ENCODE measurements at regions not wholly inside any gene's neighbourhood (a gene's known extent, or its start where the extent isn't known, plus 50 kb on each side); places are given as distances from the start of the nearest gene placed in this dataset.

DNA sequence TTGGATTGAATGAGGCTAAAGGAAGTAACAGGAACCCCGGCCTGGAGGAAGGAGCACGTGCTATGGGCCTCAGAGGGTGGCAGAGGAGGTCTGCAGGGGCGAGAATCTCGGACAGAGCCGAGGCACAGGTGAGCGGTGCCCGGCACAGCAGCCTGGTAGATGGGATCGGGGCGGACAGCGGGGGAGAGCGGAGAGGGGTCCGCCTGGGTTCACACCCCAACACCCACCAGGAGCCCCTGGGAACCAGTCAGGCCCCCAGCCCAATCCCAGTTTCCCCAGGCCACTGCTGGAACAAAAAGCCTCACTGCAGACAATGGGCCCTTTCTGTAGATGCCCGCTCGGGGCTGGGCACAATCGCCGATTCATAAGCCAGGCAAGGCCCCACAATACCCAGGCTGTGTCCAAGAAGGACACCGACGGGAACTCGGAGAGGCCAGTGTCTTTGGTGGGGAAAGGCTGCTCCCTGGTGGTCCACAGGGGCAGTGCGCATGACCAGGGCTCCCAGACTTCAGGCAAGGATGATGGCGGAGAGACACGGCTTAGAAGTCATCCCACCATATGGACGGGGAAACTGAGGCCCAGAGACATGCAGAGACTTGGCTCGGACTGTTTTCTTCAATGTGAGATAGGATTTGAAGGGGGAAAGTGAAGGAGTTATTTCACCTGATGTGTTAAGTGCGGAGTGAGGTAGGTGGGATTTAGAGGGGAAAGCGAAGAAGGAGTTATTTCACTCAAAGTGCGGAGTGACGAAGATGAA is 106.9 kb upstream of the GPR26 start:
- DNase-seq (ENCODE audit: low read depth), result peak; percentile 57

DNA sequence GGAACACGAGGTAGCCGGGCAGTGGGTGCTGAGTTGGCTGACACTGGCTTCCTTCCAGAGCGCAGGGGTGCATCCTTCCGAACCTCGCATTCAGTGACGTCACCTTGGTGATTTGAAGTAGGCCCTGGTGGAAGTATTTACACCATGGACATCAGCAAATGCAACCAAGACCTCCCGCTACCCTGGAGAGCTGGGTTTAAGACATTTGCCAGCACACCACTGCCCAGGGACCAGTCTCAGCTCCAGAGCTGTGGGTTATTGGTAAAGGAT is 106.4 kb upstream of the GPR26 start:
- no peak for DNase-seq (ENCODE audit: low read depth)

DNA sequence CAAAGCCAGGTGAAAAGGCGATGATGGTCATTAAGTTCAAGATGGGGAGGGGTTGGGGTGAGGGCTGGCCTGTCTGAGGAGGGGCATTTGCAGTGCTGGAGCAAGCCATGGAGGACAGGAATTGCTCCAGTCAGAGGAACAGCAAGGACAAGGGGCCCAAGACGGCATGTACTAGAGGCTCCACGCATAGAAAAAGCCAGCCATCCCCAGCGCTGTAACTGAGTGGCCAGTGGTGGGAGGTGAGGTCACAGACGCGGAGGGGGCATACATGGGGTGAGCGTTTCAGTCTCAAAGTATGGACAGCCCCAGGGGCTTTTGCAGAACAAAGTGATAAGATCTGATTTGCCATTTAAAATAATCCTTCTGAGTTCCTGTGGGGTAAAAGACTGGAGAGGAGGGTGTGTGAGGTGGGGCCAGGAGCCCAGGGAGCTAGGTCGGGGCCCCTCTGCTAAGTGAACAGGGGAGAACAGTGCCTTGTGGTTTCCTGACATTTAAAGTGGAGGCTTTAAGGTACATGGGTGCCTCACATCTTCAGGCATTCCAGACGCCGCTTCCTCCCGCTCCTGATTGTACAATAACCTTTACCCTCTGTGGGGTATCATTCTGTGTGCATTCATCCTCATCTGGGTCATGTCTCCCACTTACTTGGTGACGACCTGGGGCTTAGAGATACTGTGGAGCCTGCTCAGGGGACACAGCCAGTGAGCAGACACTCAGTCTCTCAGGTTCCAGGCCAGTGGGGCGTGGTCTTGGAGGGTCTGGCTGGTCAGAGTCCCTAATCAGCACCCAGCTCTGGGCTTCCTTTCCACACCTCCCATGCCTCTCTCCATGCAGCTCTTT is 105.6 kb upstream of the GPR26 start:
- DNase-seq (ENCODE audit: low read depth), result no peak

DNA sequence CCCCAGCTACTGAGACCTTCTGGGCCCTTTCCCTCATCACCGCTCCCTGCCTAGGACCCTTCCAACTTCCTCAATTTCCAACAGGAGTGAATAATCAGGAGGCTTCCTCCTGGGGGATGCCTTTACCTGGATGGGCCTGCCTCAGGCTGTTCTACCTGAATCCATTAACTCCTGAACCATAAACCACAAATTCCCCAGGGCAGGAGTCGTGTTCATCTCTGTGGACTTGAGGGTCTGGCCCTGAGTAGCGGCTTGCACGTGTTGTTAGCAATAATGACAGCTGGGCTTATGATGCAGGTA is 105.1 kb upstream of the GPR26 start:
- no peak for DNase-seq (ENCODE audit: low read depth)

DNA sequence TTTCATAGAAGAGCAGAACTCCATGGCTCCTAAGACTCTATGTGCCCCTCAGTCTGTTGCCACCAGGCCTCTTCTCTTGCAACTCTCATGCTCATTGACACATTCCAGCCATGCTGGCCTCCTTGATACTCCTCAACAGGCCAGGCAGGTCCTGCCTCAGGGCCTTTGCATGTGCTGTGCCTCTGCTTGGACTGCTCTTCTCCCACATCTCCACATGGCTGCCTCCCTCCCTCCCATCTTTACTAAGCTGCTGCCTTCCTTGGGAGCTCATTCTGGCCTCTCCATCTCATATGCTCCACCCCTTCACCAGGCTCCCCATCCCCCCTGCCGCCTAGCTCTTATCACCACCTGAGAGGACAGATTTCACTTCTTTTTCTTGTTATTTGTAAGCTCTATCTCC is 103.8 kb upstream of the GPR26 start:
- DNase-seq (ENCODE audit: low read depth), result no peak

DNA sequence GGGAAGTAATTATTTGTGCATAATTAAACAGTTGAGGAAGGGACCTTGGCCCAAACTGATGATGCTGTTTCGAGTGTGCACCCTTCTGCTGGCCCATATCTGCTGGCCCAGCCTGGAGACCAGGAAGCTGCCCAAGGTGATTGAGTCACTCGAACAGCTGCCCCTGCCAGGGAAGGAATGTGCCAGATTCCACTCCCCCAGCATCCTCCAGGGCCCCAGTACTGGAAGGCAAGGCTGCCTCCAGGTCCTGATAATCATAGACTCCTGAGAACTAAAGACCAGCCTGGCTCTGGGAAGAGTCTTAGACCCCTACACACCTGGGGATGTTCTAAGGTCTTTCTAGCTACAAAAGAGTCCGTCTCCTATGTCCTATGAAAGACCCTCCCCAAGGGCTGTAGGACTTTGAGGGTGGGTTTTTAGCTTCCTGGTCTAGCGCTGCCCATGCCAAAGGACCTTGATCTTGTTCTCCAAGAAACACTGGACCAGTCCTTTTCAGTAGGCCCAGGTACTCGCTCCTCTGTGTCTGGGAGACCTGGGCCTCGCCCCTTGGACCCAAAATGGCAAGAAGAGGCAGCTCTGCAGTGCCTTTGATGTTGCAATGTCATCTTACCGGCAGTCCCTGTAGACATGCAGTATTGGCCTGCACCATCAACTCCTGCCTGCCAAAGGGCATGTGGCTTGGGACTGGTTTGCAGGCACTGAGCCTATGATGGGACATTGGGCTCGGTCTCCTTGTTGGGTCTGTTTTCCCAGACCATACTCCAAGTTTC is 103.2 kb upstream of the GPR26 start:
- no peak for DNase-seq (ENCODE audit: low read depth)

DNA sequence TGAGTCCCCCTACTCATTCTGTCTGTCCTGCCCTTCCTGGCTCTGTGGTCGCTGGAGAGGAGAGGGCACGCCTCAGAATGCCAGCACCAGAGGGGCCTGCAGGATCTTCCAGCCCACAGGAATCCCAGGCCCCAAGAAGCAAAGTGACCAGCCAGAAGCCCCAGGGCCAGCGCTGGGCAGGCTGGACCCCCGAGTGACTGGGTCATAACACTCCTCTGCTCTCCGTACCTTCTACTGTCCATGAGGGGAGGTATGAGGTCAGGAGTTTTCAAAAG is 102.6 kb upstream of the GPR26 start:
- DNase-seq (ENCODE audit: low read depth), result no peak

DNA sequence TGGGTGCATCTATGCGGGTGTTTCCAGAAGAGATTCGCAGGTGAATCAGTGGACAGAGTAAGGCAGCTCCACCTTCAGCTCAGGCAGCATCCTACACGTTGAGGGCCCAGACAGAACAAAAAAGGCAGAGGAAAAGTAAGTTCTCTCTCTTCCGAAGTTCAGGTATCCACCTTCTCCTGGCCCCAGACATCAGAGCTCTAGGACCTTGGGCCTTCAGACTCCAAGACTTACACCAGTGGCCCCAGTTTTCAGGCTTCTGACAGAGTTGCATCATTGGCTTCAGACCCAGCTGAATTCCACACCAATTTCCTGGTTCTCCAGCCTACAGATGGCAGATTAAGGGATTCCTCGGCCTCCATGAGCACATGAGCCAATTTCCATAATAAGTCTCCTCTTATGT is 102.2 kb upstream of the GPR26 start:
- no peak for DNase-seq (ENCODE audit: low read depth)

DNA sequence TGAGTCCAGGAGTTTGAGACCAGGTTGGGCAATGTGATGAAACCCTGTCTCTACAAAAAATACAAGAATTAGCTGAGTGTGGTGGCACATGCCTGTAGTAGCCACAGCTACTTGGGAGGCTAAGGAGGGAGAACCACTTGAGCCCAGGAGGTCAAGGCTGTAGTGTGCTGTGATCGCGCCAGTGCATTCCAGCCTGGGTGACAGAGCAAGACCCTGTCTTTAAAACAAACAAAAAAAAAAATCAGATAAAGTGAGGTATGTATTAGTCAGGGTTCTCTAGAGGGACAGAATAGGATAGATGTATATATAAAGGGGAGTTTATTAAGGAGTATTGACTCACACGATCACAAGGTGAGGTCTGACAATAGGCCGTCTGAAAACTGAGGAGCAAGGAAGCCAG is 101.5 kb upstream of the GPR26 start:
- DNase-seq (ENCODE audit: low read depth), result no peak

DNA sequence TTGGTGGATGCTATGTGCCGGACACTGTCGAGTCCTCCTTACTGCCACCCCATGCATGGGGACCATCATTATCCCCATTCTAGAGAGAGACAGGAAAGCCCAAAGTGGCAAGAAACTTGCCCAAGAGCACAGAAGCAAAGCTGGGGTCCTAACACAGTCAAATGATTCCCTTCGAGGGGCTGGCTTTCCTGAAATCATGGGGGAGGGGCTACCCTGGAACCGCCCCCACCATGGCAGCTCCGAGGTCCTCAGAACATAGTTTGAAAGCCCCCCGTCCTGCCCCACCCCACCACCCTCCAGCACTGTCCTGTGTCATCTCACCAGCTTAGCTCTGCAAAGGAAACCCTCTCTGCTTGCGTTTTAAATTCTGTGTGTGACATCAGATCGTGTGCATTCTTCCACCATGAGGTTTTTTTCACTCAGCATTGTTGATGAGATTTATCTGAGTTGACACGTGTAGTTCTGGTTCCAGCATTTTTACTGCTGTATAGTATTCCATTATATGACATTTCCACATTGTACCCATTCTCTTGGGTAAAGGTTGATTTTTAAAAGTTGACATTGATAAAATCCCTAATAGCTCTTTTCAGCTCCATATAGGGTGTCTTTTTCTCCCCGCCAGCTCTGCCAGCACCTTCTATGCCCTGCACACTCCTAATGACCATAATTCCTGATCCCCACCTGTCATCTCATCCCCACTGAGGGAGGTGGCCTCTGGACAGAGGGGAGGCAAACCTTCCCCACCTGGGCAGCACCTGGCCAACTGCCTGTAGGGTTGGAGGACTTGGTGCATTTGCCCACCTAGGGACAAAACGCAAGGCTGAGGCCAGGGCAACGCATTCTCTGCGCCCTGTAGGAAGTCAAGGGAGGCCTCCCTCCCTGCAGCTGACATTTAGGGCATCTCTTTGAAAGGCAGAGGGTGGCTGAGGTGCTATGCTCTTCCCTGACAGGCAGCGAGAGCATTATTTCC is 100.2 kb upstream of the GPR26 start:
- no peak for DNase-seq (ENCODE audit: low read depth)

DNA sequence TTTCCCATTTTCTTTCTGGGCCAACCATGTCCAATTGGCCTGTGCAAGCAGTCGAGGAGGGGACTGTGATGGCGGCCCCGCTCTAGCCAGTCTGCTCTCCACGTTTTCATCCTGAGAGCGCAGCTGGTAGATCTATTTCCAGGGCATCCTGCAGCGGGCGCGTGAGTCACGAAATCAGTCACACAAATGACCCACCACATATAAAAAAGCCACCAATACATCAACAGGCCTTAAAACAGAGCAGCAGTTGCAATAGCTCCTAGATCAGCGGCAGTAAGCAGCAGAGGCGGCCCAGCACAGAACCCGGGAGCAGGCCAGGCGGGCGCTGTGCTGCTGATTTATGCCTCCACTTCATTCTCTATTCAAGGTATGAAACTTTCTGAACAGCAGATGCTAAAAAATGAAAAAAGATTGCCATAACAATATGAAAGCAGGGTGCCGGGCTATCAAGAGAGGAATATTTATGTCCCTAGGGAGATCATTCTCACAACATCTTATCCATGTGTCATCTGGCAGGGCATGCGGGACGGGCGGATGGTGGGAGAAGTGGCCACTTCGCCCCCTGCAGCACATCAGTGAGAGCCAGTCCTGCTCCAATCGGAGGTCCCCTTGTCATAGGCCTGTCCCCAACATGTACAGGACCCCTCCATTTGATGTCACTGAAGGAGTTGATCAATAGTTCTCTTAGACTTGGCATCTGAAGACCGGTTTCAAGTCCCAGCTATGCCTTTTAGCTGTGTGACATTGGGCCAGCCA is 98.0 kb upstream of the GPR26 start:
- no peak for DNase-seq (ENCODE audit: low read depth)

DNA sequence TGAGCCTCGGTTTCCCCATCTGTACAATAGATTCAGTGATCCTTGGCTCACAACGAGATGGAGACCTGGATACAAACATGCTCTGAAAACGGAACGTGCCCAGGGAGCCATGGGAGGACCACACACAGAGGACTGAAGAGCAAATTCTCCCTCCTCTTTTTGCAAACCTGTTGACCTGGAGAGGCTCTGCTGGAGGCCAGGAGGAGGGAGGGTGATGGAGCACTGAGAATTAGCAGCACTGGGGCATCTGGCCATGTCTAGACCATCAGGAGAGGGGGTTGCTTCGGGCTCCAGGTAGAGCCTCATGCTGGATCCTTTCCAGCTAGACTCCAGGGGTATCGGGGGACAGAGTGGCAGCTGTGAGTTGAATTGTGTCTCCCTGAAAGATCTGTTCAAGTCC is 97.4 kb upstream of the GPR26 start:
- no peak for DNase-seq (ENCODE audit: low read depth)

DNA sequence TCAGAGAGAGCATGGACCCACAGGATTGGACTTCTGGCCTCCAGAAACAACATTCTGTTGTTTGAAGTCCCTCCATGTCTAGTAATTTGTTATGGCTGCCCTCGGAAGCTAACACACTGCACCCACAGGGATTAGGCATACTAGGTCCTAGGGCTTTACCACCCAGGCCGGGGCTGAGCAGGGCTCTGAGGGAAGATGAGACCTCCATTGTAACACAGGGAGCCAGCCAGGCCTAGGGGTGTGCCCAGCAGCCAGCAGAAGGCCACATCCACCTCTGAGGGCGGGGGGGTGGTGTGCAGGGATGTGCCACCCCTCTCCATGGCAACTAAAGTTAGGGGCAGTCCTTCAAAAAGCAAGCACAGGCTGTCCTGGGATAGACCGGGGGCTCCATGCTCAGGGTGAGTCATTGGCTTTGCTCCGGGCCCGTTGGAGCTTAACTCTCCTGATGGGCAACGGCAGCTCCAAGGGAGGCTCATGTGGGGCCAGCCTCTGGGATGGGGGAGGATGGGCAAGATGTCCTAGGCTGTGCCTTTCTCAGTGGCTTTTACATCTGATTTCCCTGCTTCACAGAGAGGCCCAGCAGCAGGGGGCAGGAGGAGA is 96.6 kb upstream of the GPR26 start:
- DNase-seq (ENCODE audit: low read depth), result no peak

DNA sequence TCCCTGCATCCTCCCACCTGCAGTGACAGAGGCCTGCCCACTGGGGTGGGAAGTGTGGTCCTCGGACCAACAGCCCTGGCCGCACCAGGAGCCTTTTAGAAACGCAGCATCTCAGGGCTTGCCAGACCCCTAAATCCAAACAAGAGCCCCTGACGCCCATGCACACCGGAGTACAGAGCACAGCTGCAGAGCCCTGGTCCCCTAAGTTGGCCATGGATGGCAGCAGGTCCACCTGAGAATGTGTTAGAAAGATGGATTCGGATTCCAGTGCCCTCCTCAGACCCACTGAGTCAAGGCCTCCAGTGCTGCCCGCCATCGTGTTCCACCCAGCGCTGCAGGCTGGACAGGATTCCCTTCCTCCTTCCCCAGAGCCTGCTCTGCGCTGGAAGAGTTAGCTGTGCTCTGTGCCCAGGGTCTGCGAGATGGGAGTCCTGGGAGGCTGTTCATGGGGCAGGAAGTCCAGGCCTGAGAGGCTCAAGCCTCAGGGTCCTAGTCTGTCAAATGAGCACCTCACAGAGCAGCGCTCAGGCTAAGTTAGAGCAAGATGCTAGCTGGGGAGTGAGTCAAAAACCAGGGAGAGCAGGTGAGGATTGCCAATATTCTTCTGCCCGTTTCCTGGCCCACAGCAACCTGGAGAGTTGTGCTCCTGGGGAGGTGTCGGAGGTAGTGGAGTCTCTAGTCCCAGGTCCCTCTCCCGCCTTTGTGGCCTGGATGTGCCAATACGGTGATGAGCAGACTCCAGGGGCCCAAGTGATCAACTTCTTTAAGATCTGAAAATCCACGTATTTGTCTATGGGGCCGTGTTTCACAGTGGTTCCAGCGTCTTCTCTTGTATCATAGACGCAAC is 95.9 kb upstream of the GPR26 start:
- no peak for DNase-seq (ENCODE audit: low read depth)

DNA sequence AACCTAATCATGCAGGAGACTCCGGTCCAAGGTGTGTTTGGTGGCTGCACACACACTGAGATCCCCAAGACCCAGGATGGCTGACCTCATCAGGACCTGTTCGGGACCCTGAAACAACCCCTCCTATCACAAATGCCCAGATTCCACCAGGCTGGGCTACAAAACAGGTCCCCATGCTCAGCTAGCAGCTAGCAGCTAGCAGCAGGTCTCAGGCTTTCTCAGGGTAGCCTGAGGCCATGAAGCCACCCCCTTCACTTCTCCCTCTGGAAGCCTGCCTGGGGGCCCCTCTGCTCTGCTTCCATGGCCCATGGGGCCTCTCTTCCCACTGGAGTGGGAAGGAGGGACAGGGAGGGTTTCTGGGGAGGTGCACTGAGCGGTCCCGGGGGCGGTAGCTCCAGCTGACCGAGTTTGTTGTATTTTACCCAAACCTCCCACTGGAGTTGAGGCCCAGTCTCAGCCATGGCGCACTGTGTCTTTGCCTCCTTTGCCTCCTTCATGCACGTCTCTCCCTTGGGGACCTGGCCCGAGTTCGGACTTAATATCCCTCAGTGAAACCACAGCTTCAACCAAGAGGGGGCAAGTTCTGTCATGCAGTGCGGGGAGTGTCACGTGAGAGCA is 95.1 kb upstream of the GPR26 start:
- no peak for DNase-seq (ENCODE audit: low read depth)

DNA sequence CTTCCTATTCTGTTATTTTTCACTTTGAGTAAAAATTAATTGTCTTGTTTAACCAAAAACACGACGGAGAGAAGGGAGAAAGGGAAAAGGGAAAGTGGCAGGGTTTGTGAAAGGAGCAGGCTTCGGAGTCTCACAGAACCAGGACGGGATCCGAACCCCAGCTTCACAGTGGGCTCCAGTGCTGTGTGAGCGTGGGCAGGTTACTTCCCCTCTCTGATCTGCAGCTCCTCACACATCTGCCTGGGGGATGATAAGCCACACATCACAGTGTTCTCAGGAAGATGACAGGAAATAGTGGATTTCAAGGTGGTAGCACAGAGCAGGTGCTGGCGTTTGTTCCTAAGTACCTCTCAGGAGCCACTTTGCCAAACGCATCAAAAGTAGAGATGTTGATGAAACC is 94.2 kb upstream of the GPR26 start:
- DNase-seq (ENCODE audit: low read depth), result no peak

DNA sequence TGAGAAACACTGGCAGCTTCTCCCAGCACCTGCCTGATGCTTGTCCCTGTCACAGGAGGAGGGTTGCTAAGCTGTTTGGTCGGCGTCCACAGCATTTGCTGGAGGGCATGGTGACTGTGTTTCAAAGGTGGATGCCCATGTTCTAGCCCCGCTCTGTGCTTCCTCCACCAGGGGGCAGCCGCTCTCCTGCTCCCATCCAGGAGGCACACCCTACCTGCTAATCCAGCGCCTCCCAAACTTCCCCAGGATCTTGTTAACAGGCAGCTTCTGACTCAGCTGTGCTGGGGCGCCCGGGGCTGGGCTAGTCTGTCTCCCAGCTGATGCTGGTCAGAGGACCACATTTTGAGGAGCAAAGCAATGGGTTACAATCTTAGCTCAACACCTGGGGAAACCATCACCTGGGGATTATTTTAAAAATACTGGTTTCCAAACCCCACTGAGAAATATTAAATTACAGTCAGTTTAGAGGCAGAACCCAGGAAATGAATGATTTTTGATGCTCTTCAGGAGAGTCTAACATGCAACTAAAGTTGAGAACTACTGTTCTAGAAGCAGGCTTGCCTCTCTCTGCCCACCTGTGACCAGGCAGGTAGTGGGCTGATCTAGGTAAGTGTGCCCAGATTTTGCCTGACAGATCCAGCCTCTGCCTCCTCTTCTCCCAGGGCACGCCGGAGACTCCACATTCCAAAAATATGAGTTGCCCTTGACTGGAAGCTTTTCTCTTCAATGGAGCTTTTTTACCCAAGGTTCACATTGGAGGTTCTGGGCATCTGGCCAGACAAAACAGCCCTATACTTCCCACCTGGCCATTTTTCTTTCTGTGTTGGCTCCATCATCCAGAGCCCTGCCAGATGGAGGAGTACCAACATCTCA is 92.7 kb upstream of the GPR26 start:
- DNase-seq (ENCODE audit: low read depth), result peak; percentile 31

DNA sequence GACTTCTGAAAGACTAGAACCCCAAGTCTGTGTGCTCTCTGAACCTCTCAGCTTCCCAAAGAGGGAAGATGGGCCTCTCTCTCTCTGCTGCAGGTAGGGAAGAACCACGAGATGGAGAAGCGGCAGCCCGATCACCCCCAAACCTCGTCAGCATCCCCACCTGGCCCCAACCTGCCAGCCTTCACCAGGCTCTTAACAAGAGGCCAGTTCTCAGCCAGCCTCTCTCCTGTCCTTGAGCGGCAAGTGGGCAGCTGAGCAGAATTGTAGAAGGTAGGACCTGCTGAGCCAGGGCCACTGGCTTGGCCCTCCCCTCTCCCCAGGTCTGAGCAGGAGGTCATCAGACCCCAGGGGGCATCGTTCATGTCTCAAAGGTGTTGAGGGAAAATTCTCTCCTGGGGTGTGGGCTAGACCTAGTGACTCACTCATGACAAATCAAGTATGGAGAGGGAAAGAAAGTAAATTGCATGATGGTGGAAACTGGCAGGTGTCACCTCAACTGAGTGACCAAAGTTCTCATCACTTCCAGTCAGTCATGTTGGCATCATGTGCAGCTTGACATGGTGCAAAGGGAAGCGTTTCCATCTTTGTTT is 92.0 kb upstream of the GPR26 start:
- DNase-seq (ENCODE audit: low read depth), result no peak
